Activated T-helper 1 cell treated with Interleukin-2 at 50 U/mL for 16 hours (primary cell): ENCODE measurements at regions not wholly inside any gene's neighbourhood (a gene's known extent, or its start where the extent isn't known, plus 50 kb on each side); places are given as distances from the start of the nearest gene placed in this dataset.

Experiments used
- DNase-seq: peaks from one replicate; pipeline ENCODE4 v3.0.0-alpha.2; 2020; ENCODE audit warnings: low read depth

DNA sequence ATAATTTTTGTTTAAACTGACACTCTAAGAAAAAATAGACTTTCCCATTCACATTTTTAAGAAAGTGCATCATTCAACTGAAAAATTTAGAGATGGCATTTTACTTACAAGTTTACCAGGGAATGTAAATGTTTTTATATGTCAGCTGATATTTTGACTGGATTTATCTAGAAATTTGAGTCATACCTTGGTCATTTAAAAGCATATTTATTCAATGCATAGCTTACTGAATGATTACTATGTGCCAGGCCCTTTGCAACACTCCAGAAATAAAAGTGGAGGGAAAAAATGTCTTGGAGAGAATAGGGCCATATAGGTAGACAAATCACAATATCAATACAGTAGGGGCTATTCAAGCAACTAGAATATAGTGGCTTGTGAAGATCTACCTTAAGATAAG is 98.4 kb upstream of the FAM3C start:
- DNase-seq = no peak

DNA sequence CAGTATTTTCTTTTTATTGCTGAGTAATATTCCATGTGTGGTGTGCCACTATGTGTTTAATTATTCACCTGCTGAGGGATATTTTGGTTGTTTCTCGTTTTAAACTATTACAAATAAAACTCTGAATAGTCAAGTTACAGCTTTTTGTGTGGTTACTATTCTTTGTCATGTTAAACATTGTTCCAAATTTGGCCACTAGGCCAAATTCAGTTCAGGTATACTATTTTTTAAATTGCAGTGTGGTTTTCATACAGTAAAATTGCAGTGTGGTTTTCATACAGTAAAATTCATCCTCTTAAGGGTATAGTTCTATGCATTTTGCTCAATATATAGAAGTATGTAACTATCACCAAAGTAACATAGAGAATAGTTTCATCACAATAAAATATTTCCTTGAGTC is 97.4 kb upstream of the FAM3C start:
- DNase-seq = no peak

DNA sequence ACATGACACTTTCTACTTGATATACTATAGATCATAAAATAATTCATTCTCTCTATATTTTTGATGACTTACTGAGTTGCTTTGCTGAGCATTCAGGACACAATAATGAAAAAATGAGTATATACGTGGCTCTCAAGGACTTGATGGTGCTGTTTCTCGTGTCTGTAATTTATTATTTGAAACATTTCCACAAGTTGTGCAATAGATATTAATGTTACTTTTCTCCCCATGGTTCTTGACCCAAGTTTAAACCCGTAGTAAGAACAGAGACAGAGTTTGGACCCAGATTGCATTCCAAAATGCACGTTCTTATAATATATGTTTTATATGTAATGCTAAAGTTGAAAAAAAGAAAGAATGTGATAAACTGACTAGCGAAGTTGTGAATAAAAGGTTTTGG is 94.2 kb upstream of the FAM3C start:
- DNase-seq = no peak

DNA sequence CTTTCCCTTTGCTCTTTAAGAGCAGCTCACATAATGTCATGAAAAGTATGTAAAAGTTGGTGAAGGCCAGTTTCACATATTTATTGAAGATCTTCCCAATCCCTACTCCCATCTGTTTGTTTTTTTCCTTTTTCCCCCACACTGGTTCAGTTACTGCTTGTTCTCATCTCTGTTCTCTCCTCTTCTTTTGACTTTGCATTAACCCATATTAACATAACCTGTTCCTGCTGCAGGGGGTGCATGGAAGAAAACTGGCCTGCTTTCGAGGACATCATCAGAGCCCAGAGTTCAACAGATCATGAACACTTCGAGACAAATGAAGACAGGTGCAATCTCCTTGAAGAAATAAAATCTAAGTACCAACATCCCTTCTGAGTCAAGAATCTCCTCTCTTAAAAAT is 93.3 kb upstream of the FAM3C start:
- DNase-seq = no peak

DNA sequence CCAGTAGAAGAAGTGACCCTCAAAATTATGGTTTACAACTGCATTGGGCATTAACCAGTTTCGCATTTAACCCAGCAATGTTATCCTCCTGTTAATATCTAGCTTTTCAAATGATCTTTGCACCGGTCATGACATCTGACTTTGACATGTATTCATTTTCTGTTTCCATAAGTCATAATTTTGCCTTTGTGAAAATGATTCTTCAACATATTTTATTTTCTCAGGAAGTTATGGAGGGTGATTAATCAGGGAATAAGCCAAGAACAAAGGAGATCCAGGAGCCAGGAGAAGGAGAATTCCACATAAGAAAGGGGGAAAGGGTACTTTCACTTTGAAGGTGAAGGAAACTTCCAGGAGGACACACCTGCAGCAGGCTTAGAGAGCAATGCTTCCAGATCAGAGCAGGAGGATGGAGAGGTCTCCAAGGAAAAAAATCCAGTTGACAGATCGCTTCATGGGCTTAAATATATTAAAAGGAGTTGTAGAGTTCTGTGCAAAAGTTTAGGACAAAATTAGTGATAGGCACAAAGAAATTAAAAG is 92.1 kb upstream of the FAM3C start:
- no peak for DNase-seq

DNA sequence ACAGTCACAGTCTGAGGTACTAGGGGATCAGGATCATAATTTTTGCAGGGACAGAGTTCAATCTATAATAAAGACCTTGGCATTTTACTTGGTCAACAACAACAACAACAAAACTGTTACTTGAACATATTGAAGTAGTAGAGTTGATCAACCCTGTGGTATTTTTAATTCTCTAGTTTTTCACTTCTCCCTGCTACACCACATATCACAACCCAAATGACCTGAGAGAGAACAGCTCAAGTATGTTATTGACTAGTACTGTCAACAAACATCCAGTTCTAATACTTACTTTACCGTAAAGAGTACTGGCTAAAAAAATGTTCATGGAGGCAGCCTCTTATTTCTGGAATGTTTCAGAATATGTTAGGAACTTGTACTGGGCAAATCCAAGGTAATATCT is 90.5 kb upstream of the FAM3C start:
- no peak for DNase-seq

DNA sequence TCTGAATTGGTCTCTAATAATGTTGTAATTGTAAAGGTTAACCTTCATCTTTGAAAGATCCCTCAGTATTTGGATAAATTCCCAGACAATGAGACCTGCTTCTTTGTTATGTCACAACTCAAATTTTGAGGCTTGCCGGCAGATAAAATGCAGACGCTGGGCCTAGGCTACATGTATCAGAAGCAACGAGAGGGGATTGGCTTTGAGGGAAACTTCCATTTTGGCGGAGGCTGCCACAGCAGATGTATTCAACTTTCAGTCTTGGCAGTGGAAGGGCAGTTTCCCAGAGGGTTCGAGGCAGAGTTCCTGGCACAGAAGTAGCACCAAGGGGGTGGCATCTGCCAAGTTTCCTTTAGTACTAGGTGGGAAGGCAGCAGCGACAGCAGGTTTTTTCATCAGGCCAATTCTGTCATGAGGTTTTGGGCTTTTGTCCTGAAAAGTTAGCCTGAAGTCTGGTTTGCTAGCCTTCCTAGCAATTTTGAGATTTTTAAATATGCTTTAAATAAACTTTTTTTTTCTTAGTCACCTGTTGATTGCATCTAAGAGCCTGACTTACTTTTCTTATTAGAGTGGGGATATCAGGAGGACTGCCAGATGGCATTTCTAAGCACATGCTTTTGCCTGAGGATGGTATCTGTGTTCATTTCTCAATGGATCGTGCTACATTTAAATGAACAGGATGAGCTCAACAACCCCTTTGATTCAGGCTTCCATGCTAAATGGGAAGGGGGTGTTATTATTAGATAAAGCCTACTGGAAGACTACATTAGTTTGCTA is 89.5 kb upstream of the FAM3C start:
- no peak for DNase-seq

DNA sequence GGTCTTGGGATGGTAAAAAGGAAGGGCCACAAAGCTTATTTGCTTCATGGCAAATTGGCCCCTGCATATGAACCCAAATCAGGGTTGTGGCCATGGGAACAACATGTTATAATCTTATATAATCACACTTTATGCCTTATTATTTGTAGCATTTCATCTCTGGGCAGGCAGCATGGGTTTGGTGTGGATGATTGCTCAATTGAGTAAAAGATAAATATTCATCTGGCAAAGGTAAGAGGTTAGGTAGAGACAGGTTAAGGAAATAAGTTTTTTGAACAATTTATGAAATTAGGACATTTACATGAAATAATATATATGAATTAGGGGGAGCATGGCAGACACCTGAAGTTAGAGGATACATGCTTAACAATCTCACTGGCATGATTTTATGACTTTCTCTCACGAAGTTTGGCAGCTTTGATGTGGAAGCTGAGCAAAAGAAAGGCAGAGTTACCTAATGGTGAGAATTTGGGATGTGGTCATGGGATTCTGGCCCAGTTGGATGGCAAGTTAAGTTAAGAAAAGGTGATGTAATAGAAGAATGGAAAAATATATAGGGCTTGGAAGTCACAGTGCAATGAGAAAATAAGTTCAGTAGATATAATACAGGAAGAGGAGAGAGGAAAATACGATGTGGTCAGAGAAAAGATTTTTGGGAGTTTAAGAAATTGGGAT is 88.1 kb upstream of the FAM3C start:
- DNase-seq = no peak

DNA sequence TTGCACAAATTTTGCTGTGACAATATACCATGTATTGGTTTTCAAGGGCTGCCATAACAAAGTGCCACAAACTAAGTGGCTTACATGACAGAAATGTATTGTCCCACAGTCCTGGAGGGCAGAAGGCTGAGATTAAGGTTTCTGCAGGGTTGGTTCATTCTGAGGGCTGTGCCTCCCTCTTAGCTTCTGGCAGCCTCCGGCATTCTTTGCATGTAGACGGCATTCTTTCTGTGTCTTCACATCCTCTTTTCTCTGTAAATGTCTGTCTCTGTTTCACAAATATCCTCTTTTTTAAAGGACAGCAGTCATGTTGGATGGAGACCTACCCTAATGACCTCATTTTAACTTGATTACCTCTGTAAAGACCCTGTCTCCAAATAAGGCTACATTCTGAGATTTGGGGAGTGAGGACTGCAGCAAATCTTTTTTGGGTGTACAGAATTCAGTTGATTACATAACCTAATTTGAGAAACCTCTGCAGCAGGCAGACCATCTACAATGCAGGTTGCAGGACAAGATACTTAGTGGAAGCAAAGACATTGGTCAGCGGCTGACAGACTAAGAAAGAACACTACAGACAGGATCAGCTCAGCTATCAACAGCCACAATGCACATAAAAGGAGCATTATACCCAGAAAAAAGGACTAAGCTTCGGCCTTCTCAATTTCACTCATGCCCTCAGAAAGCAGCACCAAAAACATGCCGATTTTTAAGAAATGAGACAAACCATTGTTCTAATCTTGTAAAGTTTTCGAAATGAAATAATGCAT is 84.6 kb upstream of the FAM3C start:
- DNase-seq = no peak

DNA sequence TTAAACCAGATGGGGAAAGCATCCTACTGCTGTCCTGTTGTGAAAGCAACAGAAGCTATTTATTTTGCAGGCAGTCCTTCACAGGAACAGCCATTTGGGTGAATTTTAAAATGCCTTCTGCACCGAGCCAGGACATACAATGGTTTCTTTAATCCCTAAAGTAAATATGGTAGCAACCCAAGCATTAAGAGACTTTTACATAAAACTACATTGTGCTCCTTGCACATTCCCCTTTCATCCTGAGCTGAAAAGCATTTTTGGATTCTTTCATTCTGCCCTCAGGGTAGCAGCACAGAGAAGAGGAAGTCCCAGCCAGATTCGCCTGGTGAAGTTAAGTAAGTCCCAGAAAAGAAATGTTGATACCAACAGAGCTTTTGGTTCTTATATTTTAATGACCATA is 84.0 kb upstream of the FAM3C start:
- DNase-seq = no peak

DNA sequence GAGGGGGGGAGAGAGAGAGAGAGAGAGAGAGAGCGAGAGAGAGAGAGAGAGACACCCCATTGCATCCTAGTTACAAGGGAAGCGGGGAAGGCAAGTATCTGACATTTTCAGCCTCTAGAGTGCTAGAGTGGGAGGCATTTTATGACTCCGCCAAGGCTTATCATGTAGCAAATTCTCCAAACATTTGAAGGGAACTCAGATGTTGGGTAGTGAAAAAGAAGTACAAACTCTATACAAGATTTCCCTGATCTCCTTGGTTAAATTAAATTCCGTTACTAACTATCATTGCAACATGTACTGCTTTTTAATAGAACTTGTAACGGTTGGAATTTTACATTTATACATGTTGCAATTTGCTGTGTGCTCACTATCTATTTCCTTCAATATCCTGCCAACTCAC is 83.4 kb upstream of the FAM3C start:
- no peak for DNase-seq

DNA sequence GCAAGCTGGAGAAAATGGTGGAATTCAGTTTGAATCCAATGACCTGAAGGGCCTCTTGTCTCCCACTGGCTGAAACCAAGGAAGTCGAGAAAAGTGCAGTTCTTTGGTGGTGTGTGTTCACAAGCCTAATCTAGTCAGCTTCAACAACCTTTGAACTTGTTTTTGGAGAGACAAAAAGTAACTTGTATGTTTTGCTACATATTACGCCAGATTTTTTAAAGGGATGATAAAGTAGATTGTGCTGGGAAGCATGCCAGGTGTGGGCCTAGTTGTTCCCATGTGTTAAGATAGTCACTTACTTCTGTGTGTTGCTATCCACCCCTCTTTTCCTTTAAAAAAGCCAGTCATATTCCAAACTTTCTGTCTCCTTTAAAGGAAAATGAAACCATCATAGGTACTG is 79.7 kb upstream of the FAM3C start:
- no peak for DNase-seq

DNA sequence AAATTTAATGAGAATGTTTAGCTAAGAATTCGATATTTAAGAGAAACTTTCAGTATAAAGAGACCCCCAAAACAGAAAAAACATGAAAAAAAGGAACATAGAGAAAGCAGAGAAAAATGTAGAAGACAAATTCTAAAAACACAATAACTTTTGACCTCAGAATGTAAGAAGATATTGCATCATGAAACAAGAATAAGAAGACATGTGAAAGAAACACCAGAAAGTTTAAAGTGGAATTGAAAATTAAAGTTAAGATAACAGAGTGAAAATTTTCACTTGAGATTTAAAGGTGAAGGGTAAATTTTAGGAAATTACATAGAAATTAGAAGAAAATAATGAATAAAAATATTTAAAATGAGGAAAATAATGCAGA is 78.2 kb upstream of the FAM3C start:
- DNase-seq = no peak

DNA sequence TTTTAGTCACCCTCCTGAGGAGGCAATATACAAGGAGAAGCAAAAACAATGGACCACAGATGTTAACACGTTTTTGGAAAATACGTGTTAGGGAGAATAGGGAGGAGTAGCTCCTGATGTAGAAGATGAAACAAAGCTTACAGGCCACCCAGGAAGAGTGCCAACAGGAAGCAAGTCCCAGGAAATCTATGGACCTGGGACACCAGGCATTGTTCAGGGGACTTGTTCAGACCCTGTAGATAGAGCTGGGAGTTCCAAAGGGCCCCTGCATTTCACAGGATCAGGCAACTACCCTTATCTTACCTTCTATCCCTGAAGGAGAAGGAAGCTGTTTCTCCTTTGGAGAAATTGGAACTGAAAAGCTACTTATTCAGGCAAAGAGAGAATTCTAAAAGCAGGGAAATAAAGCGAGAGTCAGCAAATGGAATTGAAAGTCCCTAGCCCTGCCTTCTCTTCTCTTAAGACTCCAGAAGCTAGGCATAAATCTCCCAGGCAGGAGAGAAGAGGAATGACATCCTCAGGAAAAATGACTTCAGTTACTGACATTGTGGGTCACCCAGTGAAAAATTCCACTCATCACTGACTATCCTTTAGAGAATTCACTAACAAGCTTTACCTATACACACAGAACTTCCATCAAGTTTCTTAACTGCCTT is 77.7 kb upstream of the FAM3C start:
- no peak for DNase-seq

DNA sequence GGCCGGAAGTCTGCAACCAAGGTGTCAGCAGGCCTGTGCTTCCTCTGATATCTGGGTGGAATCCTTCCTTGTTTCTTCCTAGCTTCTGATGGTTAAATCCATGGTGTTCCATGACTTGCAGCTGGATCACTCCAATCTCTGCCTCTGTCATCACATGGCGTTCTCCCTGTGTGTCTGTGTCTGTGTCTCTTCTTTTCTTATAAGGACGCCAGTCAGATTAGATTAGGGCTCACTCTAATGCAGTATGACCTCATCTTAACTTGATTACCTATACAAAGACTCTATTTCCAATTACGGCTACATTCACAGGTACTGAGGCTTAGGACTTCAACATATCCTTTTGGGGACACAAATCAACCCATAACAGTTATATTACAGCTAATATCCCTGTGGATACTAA is 70.3 kb upstream of the FAM3C start:
- no peak for DNase-seq

DNA sequence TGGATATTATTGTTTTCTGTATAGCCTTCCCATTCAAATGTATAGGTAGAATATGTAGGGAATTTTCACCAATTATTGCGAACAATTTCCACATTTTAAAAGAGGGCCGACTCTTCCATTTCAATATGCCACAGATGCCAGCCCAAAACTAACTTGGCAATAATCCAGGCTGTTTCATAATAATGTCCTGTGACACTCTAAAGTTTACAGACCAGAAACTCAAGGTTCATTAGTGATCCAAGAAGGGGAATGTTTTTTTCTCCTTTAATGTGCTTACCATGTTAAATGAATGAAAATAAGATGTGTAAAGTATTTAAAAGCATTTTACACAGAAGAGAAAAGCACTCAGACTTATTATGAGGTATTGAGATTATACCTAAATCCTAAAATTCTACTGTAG is 63.0 kb upstream of the FAM3C start:
- no peak for DNase-seq

DNA sequence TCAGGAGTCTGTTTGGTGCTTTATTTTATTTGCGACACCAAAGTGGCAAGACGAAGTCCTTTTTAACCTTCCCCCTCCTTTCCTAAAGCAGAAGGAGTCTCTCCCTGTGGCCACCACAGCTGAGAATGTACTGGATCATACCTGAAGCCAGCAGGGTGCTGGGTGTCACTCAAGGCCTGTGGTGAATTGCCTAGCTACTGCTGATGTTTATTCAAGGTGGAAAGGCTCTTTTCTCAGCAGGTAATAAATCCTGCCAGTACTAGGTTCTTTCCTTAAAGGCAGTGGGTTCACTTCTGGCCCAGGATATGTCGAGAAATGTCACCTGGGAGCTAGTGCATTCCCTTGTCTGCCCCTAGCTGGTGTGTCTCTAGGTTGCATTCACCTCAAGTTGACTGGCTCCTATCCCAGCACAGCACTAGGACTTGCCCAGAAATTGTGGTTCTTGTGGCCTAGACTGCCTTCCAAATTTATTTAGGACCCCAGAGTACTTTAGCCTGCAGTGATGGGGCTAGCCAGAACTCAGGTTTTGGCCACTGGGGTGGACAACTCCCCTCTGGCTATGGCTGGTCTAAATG is 60.8 kb upstream of the FAM3C start:
- no peak for DNase-seq

DNA sequence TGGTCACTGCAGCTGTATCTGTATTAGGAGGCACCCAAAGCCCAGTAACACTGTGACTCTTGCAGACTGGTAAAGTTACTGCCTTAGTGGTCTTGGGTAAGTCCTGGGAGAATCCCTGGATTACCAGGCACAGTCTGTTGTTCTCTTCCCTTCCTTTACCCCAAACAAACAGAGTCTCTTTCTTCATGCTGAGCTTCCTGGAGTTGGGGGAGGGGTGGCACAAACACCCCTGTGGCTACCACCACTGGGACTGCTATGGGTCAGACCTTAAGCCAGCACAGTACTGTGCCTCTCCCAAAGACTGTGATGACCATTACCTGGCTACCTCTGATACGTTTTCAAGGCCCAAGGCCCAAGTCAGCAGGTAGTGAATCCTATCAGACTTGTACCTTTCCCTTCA is 59.9 kb upstream of the FAM3C start:
- DNase-seq = no peak

DNA sequence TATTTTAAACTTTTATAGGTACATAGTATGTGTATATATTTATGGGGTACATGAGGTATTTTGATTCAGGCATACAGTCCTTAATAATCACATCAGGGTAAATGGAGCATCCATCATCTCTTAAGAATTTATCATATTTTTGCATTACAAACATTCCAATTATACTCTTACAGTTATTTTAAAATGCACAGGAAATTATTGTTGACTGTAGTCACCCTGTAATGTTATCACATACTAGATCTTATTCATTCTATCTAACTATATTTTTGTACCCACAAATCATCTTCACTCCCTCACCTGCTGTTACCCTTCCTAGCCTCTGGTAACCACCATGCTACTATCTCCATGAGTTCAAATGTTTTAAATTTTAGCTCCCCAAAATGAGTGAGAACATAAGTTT is 56.3 kb upstream of the FAM3C start:
- no peak for DNase-seq

DNA sequence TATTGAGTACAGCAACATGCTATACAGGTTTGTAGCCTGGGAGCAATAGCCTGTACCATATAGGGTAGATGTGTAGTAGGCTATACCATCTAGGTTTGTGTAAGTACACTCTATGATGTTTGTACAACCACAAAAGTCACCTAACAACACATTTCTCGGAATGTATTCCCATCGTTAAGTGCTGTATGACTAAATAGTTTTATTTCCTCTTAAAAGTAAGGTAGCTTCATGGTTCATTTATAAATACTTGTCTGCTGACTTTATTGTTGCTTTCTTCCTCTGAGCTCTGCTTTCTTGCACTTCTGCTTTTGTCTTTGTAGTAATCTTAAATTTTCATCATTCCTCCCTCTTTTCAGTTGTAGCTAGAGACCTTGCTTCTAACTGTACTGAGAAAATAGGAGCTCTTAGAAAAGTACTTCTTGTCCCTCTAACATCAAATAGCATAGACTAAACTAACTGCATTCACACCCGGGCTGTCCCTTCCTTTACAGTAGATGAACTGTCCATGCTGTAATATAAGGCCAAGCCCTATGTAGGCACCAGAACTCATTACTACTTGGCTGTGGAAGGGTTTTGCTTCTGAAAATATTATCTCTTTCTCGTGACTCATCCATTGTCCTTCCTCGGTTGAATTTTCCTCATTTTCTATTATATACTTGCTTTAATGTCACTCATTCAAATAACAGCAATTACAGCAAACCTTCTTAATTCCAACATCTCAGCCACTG is 55.4 kb upstream of the FAM3C start:
- DNase-seq = no peak

DNA sequence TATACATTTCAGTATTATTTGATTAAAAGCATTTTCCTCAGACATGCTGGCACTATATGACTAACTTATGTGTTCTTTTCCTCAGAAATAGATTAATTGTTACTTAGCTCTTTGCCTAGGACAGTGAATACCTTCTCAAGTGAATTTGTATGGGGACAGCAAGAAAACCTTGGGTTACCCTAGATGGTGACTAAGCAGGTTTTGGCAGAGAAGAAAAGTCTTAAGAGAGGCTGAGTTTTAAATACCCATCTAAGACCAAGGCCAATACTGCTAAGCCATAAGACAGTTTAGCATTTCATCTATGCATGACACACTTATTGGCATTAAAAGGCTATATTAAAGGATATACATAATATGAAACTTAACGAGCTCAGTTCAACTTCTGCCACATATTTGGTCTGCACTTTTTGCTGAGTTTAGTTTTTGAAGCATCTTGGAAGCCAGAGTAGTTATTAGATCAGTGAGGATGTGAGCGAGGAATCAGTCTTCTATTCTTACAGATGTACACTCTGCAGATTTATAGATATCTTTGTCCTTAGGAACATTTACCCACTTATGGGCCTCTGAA is 54.6 kb upstream of the FAM3C start:
- no peak for DNase-seq
